ENCODE measurements at regions not wholly inside any gene's neighbourhood (a gene's known extent, or its start where the extent isn't known, plus 50 kb on each side); places are given as distances from the start of the nearest gene placed in this dataset.
A peak's percentile ranks its signal among the peaks of the same experiment; 100 is the strongest.
"Not testable (repeated sequence)": the region's sequence is repeated elsewhere in the genome, so short reads cannot be mapped to it uniquely, and the experiment has no call there.

DNA sequence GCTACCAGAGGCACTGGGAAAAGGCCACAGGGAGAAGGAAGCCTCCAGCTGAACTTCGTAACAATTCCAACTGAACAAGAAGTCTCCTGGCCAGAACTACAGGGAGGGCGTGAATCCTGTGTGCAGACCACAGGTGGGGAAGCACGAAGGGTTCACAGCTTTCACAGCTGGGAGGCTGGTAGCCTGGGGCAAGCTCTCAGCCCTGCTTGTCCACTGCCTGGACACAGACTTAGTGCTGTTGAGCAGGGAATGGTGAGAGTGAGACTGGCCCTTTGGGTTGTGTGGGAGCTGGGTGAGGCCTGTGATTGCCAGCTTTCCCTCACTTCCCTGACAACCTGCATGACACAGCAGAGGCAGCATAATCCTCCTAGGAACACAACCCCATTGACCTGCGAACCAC, 52.1 kb upstream of the TMEM45B start:
- H3K4me3 Mint-ChIP-seq, result not testable (repeated sequence)
- CTCF ChIA-PET, result interaction anchor here (2.0 kb wide), 1 partner anchor 369 kb away, joined by 5 read pairs; no protein-coding TSS in a partner anchor

DNA sequence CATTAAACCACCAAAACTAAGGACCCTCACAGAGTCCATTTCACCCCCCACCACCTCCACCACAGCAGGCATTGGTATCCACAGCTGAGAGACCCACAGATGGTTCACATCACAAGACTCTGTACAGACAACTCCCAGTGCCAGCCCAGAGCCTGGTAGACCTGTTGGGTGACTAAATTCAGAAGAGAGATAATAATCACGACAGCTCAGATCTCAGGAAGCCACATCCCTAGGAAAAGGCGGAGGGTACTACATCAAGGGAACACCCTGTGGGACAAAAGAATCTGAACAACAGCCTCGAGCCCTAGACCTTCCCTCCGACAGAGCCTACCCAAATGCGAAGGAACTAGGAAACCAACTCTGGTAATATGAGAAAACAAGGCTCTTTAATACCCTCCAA, 51.4 kb upstream of the TMEM45B start:
- H3K4me3 Mint-ChIP-seq, result not testable (repeated sequence)

More for the DNA sequence above, 52.1 kb upstream of the TMEM45B start:
- H3K4me1 ChIP-seq (ENCODE audit: control insufficient read depth in 2 of 2, insufficient read depth in 2 of 2, low read length in 2 of 2); H3K9me3 Mint-ChIP-seq; intact Hi-C loops (cut with micrococcal nuclease); H3K27ac ChIP-seq (ENCODE audit: low read depth, low read length); H3K9me3 ChIP-seq (ENCODE audit: control insufficient read depth in 2 of 3, low read length in 3 of 3); H3K4me3 ChIP-seq (ENCODE audit: low read length); POLR2A ChIA-PET; H3K27me3 ChIP-seq (ENCODE audit: control insufficient read depth in 2 of 2, insufficient read depth in 2 of 2, low read length in 2 of 2); ATAC-seq; H3K36me3 ChIP-seq (ENCODE audit: control insufficient read depth in 2 of 3, insufficient read depth in 3 of 3, low read length in 3 of 3); DNase-seq; H3K27ac Mint-ChIP-seq: not testable (repeated sequence)
- peaks cover 0 to 16% (median 4%) of the 10 kb centered on the region in 5 donors for H3K27me3 Mint-ChIP-seq
- H3K4me1 Mint-ChIP-seq, result peaks cover 0 to 11% (median 5%) of the 10 kb centered on the region in 7 donors
- peaks cover 0 to 59% (median 32%) of the 10 kb centered on the region in 5 donors for H3K36me3 Mint-ChIP-seq

More for the DNA sequence above, 51.4 kb upstream of the TMEM45B start:
- H3K4me1 ChIP-seq (ENCODE audit: control insufficient read depth in 2 of 2, insufficient read depth in 2 of 2, low read length in 2 of 2); intact Hi-C loops (cut with micrococcal nuclease); H3K27ac ChIP-seq (ENCODE audit: low read depth, low read length); H3K4me3 ChIP-seq (ENCODE audit: low read length); H3K36me3 ChIP-seq (ENCODE audit: control insufficient read depth in 2 of 3, insufficient read depth in 3 of 3, low read length in 3 of 3); H3K27me3 ChIP-seq (ENCODE audit: control insufficient read depth in 2 of 2, insufficient read depth in 2 of 2, low read length in 2 of 2); H3K9me3 ChIP-seq (ENCODE audit: control insufficient read depth in 2 of 3, low read length in 3 of 3); DNase-seq; POLR2A ChIA-PET; ATAC-seq: not testable (repeated sequence)
- peaks cover 0 to 16% (median 4%) of the 10 kb centered on the region in 5 donors for H3K27me3 Mint-ChIP-seq
- H3K36me3 Mint-ChIP-seq, result peaks cover 3 to 57% (median 29%) of the 10 kb centered on the region in 5 donors
- peaks cover 0 to 11% (median 5%) of the 10 kb centered on the region in 7 donors for H3K4me1 Mint-ChIP-seq
- peaks cover 3 to 16% (median 10%) of the 10 kb centered on the region in 11 donors for H3K9me3 Mint-ChIP-seq
- H3K27ac Mint-ChIP-seq, result peak overlapping the region in 1 of 9 donors; percentile 19
- CTCF ChIA-PET, result interaction anchor here (0.7 to 2.0 kb wide), 2 partner anchors 13 to 368 kb away, joined by 3 to 5 read pairs; no protein-coding TSS in a partner anchor

Data from naive thymus-derived CD4-positive, alpha-beta T cell (primary cell).